ENCODE measurements at regions not wholly inside any gene's neighbourhood (a gene's known extent, or its start where the extent isn't known, plus 50 kb on each side); places are given as distances from the start of the nearest gene placed in this dataset.

- no peak for TF ChIP-seq CTCF (conservative IDR thresholded peaks at IDR 0.05; ENCODE audit: low read length)
- no peak for TF ChIP-seq EZH2phosphoT487 (IDR thresholded peaks at IDR 0.05; ENCODE audit: borderline replicate concordance, low read depth, low read length)
Observed at GRCh38 chr12:127106697-127107096, 1160.3 kb upstream of the TMEM132C start.
